Dermis microvascular lymphatic vessel endothelial cell (primary cell): ENCODE measurements at regions not wholly inside any gene's neighbourhood (a gene's known extent, or its start where the extent isn't known, plus 50 kb on each side); places are given as distances from the start of the nearest gene placed in this dataset.
"Not testable (repeated sequence)": the region's sequence is repeated elsewhere in the genome, so short reads cannot be mapped to it uniquely, and the experiment has no call there.

ENCODE experiments used
- DNase-seq, 2 donors: peaks; one replicate each; pipeline versions ENCODE4 v3.0.0 to v3.0.0-alpha.2; 2010; ENCODE audit warnings: low read depth in 2 of 2

DNA sequence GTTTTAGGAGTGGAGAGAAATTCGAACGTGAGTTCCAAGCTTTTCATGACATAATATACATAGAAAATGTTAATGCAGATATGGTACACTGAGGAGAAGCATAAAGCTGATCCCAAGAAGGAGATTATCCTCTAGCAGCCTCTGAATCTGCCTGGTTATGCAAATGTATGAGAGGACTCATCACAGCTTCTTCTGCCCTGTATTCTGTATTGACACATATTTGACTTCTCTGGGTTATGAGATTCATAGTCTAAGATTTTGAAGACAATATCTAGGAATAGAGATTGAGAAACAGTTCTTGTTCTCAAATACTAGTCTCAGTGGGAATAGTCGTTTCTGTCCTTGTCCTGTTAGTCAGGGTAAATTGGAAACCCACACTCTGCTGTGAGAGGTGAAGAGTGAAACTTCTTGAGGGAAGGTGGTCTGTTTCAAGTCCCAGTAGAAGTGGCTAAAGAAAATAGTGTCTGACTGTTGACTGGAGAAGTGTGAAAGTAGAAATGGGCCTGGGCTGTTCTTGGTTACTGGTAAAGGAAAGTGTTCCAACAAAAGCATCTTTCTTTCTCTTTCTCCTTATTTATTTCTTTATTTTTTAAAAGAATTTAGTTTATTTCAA lies 1356.6 kb downstream of the SLITRK5 start:
- no peak for DNase-seq

DNA sequence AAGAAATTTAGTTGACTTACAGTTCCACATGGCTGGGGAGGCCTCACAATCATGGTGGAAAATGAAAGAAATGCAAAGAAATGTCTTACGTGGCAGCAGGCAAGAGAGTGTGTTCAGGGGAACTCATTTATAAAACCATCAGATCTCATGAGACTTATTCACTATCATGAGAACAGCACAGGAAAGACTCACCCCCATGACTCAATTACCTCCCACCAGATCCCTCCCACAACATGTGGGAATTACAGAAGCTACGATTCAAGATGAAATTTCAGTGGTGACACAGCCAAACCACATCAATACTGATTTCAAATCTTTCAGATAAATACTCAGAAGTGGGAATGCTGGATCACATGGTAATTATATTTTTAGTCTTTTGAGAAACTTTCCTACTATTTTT lies 1357.9 kb downstream of the SLITRK5 start:
- no peak for DNase-seq

DNA sequence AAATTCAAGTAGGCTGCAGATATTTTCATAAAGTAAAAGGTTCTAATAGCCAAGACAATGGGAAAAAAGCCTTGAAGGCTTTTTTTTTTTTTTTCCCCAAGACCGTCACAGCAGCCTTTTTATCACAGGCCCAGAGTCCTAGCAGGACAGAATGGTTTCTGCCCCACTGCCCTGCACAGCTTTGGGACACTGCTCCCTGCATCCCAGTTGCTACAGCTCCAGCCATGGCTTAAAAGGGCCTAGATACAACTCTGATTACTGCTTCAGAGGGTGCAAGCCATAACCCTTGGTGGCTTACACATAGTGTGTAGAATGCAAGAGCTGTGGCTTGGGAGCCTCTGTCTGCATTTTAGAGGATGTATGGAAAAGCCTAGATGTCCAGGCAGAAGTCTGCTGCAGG lies 1362.8 kb downstream of the SLITRK5 start:
- DNase-seq = no peak

DNA sequence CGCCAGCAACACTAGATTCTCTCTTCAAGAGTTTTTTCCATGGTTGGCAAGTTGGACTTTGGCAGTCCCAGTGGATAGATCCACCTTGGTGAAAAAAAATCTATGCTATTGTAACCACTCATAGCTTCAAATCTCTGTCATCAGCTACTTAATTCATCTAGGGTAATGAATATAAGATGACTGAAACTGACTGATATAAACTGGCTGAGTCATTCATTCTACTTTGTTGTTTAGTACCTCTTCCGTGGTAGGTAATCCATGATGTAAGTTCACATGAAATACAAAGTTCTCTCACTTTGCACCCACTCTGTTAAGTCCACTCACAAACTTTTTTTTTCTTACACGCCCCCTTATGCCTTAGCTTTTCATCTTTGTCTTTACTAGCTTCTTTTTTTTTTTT lies 1381.5 kb downstream of the SLITRK5 start:
- DNase-seq = no peak

DNA sequence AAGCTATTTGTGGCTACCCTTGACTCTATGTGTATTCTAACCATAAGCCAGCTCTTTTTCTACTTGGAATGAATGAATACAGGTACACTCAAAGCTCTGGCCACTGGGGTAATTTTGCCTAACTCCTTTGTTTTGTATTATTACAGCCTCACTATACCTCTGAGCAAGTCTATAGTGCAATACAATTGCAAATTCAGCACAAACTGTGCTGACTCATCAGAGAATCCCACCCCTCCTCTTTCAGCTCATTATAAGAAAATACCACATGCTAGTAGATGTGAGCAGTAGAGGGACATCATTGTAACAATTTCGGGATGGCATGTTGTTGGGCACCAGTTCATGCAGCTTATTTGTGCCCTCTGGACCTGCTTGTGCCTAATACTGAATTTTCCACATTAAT lies 1382.2 kb downstream of the SLITRK5 start:
- no peak for DNase-seq

DNA sequence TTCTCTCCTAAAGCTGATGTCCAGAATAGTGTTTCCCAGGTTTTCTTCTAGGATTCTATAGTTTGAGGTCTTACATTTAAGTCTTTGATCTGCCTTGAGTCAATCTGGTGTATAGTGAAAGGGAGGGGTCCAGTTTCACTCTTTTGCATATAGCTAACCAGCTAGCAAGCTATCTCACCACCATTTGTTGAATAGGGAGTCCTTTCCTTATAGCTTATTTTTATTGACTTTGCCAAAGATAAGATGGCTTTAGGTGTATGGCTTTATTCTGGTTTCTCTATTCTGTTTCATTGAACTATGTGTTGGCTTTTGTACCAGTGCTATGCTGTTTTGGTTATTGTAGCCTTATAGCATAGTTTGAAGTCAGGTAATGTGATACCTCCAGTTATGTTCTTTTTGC lies 1386.1 kb downstream of the SLITRK5 start:
- DNase-seq = no peak

DNA sequence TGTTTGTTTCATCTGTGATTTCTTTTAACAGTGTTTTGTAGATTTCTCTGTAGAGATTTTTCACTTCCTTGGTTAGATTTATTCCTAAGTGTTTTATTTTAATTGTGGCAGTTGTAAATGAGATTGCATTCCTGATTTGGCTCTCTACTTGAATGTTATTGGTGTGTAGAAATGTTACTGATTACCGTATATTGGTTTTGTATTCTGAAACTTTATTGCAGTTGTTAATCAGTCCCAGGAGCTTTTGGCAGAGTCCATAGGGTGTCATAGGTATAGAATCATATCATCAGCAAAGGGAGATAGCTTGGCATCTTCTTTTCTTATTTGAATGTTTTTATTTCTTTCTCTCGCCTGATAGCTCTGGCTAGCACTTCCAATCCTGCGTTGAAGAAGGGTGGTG lies 1386.7 kb downstream of the SLITRK5 start:
- no peak for DNase-seq

DNA sequence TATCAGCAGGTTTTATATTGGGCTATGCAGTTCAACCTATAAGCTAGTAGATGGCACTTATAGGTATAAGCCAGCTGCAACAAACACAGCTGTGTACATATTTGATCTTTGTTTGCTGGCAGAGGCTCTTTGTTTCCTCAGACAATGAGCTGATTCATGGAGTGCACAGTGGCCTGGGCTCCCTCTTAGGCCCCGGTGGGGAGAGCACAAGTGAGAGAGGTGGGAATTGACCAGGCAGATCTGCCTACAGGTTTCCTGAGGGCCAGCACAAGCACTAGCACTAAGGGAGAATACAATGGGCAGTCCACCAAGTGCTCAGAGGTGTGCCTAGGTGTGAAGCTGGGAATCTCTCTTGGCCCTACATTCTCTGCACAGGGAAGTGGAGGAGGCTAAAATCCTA lies 1390.7 kb downstream of the SLITRK5 start:
- DNase-seq = no peak

DNA sequence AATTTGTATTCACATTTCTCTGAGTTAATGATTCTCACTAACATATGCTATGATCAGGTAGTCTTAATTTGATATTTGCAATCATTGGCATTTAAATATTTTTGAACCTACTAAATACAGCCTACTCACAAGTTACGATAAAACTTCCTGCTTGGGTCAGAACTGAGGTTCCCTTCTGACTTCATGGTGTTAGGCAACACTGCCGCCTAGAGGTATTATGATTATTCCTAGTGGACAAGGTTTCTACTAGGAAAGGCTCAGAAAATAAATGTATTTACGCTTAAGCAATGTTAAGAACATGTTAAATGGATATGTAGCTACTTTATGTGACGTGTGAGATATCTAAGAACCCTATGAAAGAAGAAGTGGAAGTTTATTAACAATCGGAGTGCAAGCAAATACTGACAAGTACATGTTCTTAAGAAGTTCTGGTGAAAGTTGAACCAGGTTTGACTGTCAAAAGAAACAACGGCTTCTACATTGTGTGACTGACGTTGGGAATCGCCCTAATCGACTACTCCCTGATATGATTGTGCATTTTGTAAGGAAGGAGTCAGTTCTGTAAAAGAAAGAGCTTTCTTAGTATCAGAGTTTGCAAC lies 1395.8 kb downstream of the SLITRK5 start:
- no peak for DNase-seq

DNA sequence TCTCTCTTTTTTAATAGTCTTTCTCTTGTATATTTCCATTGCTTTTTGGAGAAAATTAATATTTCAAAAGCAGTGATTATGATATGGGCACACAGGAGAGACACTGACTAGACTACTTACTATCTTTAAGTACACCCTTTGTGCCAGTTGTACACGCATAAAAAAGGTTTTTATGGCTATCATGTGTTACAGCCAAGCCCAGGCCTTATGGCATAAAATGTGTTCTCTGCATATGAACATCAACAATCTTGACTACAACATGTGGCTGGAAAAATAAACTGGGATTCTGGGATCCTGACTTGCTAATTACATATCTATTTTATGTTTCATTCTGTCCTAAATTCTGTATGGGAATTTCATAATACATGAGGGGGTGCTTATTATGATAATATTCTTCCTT lies 1401.8 kb downstream of the SLITRK5 start:
- no peak for DNase-seq

DNA sequence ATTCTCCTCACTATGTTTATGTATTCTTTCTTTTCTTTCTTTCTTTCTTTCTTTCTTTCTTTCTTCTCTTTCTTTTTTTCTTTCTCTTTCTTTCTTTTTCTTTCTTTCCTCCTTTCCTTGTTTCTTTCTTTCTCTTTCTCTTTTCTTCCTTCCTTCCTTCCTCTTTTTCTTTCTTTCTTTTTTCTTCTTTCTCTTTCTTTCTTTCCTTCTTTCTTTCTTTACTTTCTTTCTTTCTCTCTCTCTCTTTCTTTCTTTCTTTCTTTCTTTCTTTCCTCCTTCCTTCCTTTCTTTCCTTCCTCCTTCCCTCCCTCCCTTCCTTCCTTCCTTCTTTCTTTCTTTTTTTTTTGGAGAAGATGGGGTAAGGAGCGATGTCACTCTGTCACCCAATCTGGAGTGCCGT lies 1405.5 kb downstream of the SLITRK5 start:
- no peak for DNase-seq

DNA sequence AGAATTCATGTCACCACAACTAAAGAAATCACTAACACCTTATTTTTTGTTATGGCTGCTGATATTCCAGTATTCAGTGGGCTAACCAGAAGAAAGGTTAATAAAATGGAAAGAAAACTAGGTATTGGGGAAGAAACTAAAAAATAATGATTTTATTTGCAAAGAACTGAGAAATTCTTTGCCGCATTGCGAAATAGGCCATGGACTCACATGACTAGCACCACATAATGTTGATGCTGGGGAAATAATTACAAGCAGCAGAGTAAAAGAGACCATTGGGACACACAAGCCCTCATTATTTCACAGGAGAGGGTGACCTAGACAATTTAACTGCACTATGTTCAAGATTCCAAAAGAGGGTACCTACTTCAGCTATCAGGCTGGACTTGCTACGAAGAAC lies 1411.5 kb downstream of the SLITRK5 start:
- no peak for DNase-seq

DNA sequence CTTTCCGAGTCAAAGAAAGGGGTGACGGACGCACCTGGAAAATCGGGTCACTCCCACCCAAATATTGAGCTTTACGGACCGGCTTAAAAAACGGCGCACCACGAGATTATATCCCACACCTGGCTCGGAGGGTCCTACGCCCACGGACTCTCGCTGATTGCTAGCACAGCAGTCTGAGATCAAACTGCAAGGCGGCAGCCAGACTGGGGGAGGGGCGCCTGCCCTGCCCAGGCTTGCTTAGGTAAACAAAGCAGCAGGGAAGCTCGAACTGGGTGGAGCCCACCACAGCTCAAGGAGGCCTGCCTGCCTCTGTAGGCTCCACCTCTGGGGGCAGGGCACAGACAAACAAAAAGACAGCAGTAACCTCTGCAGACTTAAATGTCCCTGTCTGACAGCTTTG lies 1416.9 kb downstream of the SLITRK5 start:
- not testable (repeated sequence) for DNase-seq

DNA sequence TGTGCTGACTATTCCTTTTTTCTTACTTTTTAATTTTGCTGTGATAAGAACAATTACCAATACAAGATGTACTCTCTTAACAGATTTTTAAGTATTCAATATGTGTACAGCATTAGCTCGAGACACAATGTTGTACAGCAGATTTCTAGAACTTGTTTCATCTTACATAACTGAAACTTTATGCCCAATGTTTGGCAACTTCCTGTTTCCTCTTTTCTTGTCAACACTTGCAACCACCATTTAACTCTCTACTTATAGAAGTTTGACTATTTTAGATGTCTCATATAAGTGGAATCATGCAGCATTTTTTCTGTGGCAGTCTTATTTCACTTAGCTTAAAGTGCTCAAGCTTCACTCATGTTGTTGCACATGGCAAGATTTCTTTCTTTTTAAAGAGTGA lies 1426.8 kb downstream of the SLITRK5 start:
- DNase-seq = no peak

DNA sequence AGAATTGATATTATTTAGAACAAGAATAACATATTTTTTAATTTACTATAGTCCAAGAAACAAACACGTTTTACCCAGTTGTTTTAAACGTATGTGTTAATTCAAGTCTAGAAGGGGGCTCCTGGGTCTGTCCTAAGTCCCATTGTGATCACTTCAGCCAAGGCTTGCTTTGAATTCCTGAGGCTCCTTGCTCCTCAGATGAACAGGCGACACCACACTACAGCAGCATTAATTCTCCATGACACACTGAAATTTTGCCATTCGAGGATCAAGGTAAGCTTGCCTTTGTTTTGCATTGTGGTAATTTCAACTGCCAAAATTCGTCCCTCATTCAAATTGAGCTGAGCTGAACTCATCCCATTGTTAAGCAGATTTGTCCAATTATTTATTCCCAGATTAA lies 1442.6 kb downstream of the SLITRK5 start:
- no peak for DNase-seq

DNA sequence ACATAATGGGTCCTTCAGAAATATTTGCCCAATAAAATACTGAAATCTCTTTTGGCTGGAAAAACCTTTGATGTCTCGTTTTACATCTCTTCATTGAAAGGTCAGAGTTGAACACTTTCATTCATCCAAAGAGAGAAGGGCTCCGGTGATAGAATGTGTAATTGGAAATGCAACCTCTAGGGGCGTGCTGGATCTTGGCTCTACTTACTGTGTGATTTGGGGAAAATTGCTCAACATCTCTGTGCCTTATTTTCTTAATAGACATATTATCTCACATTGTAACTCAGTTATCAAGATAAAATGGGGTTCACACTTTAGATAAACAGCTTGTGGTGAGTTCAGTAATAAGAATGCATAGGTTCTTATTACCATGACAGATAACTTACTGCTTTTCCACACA lies 1444.1 kb downstream of the SLITRK5 start:
- DNase-seq = no peak

DNA sequence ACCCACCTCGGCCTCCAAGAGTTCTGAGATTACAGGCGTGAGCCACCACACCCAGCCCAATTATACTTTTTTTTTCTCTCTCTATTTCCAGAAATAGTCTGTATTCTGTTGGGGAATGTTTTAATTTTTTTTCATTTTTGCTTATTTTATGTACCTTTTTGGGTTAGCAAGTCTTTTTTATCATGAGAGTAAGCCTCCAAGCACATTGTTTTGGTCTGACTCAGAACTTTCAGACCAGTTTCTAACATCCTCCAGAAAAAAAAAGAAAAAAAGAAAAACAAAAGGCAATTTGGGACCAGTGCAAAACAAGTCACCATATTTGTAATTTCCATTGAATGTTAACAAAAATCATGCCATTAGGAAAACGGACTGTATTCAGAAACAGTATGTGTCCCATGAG lies 1465.5 kb downstream of the SLITRK5 start:
- no peak for DNase-seq

DNA sequence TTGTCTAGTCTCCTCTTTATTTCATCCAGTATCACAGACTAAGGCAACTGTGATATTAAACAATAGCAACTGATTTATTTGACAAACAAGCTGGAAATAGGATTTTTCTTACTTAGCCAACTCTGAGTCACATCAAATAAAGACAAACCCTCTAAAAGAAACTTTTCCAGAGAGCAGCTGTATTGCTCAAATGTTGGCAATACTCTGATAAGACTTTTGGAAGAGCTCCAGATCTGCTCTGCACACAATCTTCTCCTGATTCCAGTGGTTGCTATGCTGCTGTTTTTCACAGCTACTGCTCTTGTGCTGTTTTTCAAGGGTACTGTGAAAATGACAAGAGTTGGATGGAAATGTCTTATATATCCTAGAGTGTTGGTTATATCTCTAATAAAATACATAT lies 1479.2 kb downstream of the SLITRK5 start:
- no peak for DNase-seq

DNA sequence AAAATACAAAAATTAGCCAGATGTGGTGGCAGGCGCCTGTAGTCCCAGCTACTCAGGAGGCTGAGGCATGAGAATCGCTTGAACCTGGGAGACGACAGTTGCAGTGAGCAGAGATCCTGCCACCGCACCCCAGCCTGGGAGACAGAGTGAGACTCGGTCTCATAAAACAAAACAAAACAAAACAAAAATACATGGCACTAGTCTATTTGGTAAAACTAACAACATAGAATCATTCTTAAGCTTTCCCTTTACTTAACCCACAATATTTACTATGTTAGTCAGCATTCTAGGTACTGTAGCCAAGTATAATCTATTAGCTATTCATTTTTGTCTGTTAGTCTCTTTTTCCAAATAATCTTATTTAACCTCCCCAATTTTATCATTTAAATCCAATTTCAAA lies 1482.8 kb downstream of the SLITRK5 start:
- no peak for DNase-seq

DNA sequence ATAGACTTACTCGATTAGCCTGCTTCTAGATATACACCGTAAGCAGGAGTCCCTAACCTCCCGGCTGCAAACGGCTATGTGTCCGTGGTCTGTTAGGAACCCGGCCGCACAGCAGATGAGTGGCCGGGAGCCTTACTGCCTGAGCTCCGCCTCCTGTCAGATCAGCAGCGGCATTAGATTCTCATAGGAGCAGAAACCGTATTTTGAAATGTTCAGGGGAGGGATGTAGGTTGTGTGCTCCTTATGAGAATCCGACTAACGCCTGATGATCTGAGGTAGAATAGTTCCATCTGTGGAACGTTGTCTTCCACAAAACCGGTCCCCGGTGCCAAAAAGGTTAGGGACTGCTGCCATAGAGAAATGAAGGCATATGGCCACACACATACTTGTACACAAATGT lies 1491.9 kb downstream of the SLITRK5 start:
- no peak for DNase-seq

DNA sequence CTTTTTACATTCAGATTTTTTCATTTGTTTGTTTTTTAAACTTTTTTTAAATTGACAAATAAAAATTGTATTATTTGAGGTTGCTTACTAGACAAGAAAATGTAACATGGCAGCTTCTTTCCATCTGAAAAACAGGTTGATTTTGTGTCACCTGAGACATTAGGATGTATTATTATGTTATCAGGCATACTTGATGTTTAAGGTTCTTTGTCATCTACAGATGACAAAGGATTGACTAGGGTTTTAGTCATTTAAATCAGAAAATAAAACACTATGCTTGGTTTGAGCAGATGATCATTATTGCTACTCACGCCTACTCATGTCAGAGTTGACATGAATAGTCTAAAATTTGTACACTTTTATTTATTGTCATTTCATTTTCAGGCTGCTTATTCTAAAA lies 1494.5 kb downstream of the SLITRK5 start:
- no peak for DNase-seq

DNA sequence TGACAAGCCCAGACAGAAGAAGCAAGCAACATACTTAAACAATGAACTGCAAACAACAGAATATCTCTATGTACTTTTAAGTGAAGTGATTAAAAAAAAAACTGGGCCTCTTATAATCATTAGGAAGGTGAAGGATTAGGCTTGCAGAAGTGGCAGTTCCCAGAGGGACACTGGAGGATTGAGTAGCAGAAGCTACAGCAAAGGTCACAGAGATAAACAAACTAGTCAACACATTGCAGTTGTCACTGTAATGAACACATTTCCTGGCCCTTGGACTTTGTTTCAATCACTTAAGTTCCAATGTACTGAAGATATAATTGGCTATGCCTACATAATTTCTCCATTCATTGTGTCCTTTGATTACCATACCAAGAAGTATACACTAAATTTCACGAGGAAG lies 1498.8 kb downstream of the SLITRK5 start:
- no peak for DNase-seq

DNA sequence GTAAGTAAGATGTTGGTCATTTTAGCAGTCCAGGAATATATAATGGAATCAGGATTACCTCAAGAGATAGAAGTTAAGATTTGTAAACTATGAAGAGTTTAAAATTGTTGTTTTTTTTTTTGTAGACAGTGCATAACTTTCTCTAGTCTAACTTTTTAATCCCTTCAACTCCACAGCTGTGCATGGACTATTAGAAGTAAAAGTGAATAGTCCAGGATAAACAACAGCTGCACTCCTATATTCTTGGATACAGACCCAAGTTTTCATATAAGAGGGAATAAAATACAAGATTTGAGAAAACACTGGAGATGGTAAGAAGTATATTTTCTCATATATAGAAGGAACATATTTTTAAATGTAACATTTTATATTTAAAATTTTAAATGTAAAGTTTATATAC lies 1509.9 kb downstream of the SLITRK5 start:
- DNase-seq = no peak

DNA sequence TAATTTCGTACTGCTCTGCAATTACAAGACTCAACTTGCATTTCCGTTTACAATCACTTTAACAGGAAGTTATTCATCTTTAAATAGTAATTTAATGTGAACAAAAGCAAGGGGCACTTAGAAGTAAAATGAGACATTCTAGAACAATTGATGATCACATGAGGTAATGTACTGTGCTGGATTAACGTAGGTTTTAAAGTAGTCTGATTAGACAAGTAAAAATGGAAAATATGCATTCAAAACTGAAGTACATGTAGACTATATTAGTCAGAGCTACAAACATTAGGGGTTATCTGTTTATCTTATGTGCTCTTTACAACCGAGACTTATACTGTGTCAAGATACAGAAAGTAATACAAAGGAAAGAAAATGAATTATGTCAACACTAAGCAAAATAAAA lies 1528.0 kb downstream of the SLITRK5 start:
- DNase-seq = no peak
